Activated T-helper 2 cell treated with anti-CD3 and anti-CD28 coated beads, Interferon-gamma antibody, Interleukin-2, Interleukin-4, amounts not matched to agents 10 μg/mL and 5 μg/mL and 100 μg/mL, durations not matched to agents 14 hours and 24 hours and 36 hours (primary cell): ENCODE measurements at regions not wholly inside any gene's neighbourhood (a gene's known extent, or its start where the extent isn't known, plus 50 kb on each side); places are given as distances from the start of the nearest gene placed in this dataset.
"Not testable (repeated sequence)": the region's sequence is repeated elsewhere in the genome, so short reads cannot be mapped to it uniquely, and the experiment has no call there.

Source experiments
- DNase-seq: peaks from one replicate; pipeline ENCODE4 v3.0.0; 2021; ENCODE audit warnings: low spot score
- H3K27ac Mint-ChIP-seq: one replicate; pipeline ENCODE4 v1.8.0; 2021; ENCODE audit warnings: mixed read lengths
- H3K27me3 Mint-ChIP-seq: one replicate; pipeline ENCODE4 v1.8.0; 2021; ENCODE audit warnings: low read depth, mixed read lengths
- H3K36me3 Mint-ChIP-seq: one replicate; pipeline ENCODE4 v1.8.0; 2021; ENCODE audit warnings: low read depth, mixed read lengths
- H3K4me1 Mint-ChIP-seq: one replicate; pipeline ENCODE4 v1.8.0; 2021; ENCODE audit warnings: low read depth, mixed read lengths
- H3K4me3 Mint-ChIP-seq: one replicate; pipeline ENCODE4 v1.8.0; 2021; ENCODE audit warnings: low read depth, mild to moderate bottlenecking, moderate library complexity, mixed read lengths
- H3K9me3 Mint-ChIP-seq: one replicate; pipeline ENCODE4 v1.8.0; 2021; ENCODE audit warnings: mixed read lengths
- intact Hi-C: fragments of 100-400 bp; cut with micrococcal nuclease; formaldehyde crosslinking; loops from one replicate; pipeline ENCODE4 v1.15.1; 2023

DNA sequence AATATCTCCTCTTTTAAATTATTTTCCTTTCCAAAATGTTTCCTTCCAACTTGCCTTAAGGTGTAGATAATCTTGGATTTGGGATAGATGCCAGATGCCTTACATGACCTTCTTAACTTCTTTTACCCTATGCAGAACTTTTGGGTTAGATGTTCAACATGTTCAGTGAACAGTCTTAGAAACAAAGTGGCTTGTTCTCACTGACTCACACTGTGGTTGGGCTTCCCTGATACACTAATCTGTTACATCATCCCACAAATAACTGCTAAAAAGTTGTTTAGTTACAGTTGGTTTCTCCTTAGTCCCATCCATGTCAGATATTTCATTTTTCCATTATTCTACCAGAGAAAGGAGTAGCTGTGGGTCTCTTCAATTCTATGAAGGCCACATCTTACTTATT, 2638.2 kb downstream of the PCDH9 start:
- Mint-ChIP-seq H3K36me3 (no peaks in the 10 kb centered on the region), H3K4me1 (no peaks in the 10 kb centered on the region), H3K27ac (no peak overlapping the region), H3K27me3 (no peaks in the 10 kb centered on the region), H3K9me3 (peaks cover 33% of the 10 kb centered on the region), H3K4me3 (no peak overlapping the region)
- no peak for DNase-seq
- intact Hi-C loops: no loop called here

DNA sequence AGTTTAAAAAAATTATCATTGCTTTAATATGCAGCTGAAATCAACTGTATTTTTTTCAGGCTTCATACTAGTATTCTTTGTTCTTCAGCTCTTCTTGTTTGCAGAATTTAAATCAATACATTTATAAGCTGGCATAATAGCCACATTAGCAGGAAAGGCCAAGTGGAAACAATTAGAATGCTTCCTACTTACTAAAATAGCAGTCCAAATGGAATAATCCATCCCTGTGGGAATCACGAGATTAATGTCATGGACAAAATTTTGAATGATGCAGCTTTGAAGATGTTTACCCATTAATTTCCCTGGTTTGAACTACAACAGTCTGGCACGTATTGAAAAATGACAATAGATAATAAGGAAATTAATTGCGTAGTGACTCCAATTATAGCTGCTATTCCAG, 2650.8 kb downstream of the PCDH9 start:
- intact Hi-C loops: no loop called here

GRCh38 chr13:64568748-64569147, 2661.4 kb downstream of the PCDH9 start:
- DNase-seq: no peak
- Mint-ChIP-seq H3K27ac (no peak overlapping the region), H3K4me3 (no peak overlapping the region), H3K36me3 (no peaks in the 10 kb centered on the region), H3K27me3 (no peaks in the 10 kb centered on the region), H3K4me1 (no peaks in the 10 kb centered on the region), H3K9me3 (peaks cover 53% of the 10 kb centered on the region)
- intact Hi-C loops: no loop called here

More for the DNA sequence above, 2650.8 kb downstream of the PCDH9 start:
- no peak for DNase-seq
- Mint-ChIP-seq H3K27me3 (no peaks in the 10 kb centered on the region), H3K4me1 (no peaks in the 10 kb centered on the region), H3K4me3 (no peak overlapping the region), H3K9me3 (peaks cover 40% of the 10 kb centered on the region), H3K27ac (no peak overlapping the region), H3K36me3 (no peaks in the 10 kb centered on the region)

DNA sequence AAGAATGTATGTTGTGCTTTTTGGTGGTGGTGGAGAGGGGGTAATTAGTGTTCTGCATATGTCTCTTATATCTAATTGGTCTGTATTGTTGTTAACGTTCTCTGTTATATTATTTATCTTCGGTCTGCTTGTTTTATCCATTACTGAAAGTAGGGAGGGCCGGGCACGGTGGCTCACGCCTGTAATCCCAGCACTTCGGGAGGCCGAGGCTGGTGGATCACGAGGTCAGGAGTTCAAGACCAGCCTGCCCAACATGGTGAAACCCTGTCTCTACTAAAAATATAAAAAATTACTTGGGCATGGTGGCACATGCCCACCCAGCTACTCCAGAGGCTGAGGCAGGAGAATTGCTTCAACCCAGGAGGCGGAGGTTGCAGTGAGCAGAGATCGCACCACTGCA, 2672.1 kb downstream of the PCDH9 start:
- DNase-seq, H3K4me1 Mint-ChIP-seq, H3K27me3 Mint-ChIP-seq, H3K36me3 Mint-ChIP-seq, H3K4me3 Mint-ChIP-seq, H3K27ac Mint-ChIP-seq, intact Hi-C loops: not testable (repeated sequence)
- peaks cover 36% of the 10 kb centered on the region for H3K9me3 Mint-ChIP-seq

- H3K9me3 Mint-ChIP-seq: peaks cover 32% of the 10 kb centered on the region
- intact Hi-C loops: no loop called here
- no peaks in the 10 kb centered on the region for H3K36me3 Mint-ChIP-seq
- H3K27ac Mint-ChIP-seq: no peak overlapping the region
- H3K4me1 Mint-ChIP-seq: no peaks in the 10 kb centered on the region
- H3K4me3 Mint-ChIP-seq: no peak overlapping the region
- H3K27me3 Mint-ChIP-seq: no peaks in the 10 kb centered on the region
- no peak for DNase-seq
These were observed 2673.8 kb downstream of the PCDH9 start for GRCh38 chr13:64556376-64556775.

DNA sequence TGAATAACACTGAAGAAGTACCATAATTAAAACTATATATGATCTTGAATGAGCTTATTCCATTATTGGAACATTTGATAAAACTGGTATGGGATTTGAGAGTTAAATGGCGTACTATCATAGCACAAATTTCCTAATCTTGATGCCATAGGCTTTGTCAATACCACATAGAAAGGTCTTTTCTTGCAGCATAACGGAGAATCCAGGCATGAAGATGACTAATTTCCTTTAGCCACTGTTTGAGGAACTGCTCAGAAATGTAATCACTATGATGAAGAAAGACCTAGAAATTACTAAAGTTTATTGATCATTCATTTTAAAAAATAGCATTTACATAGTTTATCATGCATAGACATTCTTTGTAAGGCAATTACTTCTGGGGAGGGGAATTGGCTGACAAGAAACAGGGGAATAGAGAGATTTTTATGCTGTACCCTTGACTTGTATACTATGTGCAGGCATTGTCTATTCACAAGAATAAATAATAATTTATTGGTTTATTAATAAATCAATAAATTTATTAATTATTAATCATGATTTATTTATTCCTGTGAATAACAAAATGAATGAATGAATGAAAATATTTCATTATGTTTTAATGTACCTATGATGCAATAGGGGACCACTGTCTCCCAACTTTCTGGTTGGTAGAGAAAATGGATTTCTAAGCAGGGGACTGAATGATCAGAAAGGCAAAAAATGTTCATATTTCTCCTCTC, 2676.6 kb downstream of the PCDH9 start:
- no peak for DNase-seq
- H3K4me3 Mint-ChIP-seq: no peak overlapping the region
- no peaks in the 10 kb centered on the region for H3K36me3 Mint-ChIP-seq
- intact Hi-C loops: no loop called here
- no peak overlapping the region for H3K27ac Mint-ChIP-seq
- peaks cover 36% of the 10 kb centered on the region for H3K9me3 Mint-ChIP-seq
- H3K4me1 Mint-ChIP-seq: no peaks in the 10 kb centered on the region
- H3K27me3 Mint-ChIP-seq: no peaks in the 10 kb centered on the region

GRCh38 chr13:64551755-64552154, 2678.4 kb downstream of the PCDH9 start:
- Mint-ChIP-seq H3K4me3 (no peak overlapping the region), H3K27me3 (no peaks in the 10 kb centered on the region), H3K9me3 (peaks cover 32% of the 10 kb centered on the region), H3K4me1 (no peaks in the 10 kb centered on the region), H3K36me3 (no peaks in the 10 kb centered on the region), H3K27ac (no peak overlapping the region)
- intact Hi-C loops: no loop called here
- DNase-seq: no peak

DNA sequence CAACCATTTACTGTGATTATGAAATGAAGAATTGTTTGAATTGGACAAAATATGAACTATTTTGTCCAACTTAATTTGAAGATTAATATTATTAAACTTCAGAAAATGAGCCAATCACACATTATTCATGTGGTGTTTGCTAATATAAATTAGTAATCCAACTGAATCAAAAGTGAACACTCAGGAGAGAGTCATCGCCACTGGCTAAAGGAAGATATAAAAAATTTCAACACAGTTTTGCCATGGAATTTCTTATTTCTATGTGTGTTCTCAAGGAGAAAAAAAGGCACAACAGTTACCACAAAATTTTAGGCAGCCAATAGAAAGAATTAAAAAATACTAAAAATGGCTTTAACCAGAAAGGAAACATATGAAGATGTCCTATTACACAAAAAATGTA, 2683.8 kb downstream of the PCDH9 start:
- no peaks in the 10 kb centered on the region for H3K27me3 Mint-ChIP-seq
- no peak overlapping the region for H3K4me3 Mint-ChIP-seq
- no peak for DNase-seq
- intact Hi-C loops: no loop called here
- H3K9me3 Mint-ChIP-seq: peaks cover 30% of the 10 kb centered on the region
- H3K36me3 Mint-ChIP-seq: no peaks in the 10 kb centered on the region
- H3K27ac Mint-ChIP-seq: no peak overlapping the region
- H3K4me1 Mint-ChIP-seq: no peaks in the 10 kb centered on the region

- Mint-ChIP-seq H3K4me3 (no peak overlapping the region), H3K27ac (no peak overlapping the region), H3K9me3 (peaks cover 10% of the 10 kb centered on the region), H3K4me1 (no peaks in the 10 kb centered on the region), H3K27me3 (no peaks in the 10 kb centered on the region), H3K36me3 (no peaks in the 10 kb centered on the region)
- no peak for DNase-seq
- intact Hi-C loops: no loop called here
These were observed 2689.2 kb downstream of the PCDH9 start for GRCh38 chr13:64540976-64541375.

GRCh38 chr13:64540468-64540867, 2689.7 kb downstream of the PCDH9 start:
- Mint-ChIP-seq H3K4me3 (no peak overlapping the region), H3K36me3 (no peaks in the 10 kb centered on the region), H3K27me3 (no peaks in the 10 kb centered on the region), H3K27ac (no peak overlapping the region), H3K9me3 (peaks cover 10% of the 10 kb centered on the region), H3K4me1 (no peaks in the 10 kb centered on the region)
- DNase-seq: no peak
- intact Hi-C loops: no loop called here

DNA sequence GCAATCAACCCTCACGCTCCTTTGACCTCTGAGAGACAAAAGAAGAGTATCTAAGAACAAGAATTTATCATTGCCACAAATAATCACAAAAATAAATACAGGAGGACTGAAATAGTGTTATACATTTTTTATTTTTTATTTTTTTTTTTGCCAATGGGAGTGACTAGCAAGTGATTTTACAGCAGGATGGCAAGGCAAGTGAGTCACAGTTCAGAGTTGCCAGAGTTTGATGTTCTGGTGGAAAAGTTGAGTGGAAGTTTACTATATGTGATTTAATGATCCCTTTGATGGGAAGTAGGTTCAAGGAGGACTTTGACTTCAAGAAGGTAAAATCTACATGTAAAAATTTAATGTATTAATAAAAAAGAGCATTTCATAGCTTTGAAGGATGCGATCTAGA, 2691.4 kb downstream of the PCDH9 start:
- DNase-seq: no peak
- no peaks in the 10 kb centered on the region for H3K27me3 Mint-ChIP-seq
- H3K4me1 Mint-ChIP-seq: no peaks in the 10 kb centered on the region
- no peak overlapping the region for H3K27ac Mint-ChIP-seq
- peaks cover 10% of the 10 kb centered on the region for H3K9me3 Mint-ChIP-seq
- no peak overlapping the region for H3K4me3 Mint-ChIP-seq
- intact Hi-C loops: no loop called here
- no peaks in the 10 kb centered on the region for H3K36me3 Mint-ChIP-seq

DNA sequence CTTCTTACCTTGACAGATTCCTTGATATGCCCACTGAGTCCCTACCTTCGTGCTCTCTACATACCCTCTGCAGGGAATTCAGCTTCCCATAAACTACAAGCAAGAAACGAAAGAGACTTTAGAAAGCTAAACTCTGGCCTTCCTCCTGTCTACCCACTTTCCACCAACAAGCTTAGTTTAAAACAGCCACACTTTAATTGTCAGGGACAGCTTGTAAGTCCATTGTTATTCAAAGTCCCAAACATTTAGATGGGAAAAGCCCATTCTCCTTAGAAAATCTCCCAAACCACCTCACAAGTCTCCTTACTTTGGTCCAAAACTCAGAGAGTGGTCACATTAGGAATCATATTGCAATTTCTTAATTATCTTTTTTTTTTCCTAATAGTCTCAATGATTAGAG, 2695.8 kb downstream of the PCDH9 start:
- Mint-ChIP-seq H3K27me3 (no peaks in the 10 kb centered on the region), H3K4me3 (no peak overlapping the region), H3K9me3 (peaks cover 7% of the 10 kb centered on the region), H3K4me1 (no peaks in the 10 kb centered on the region), H3K36me3 (no peaks in the 10 kb centered on the region), H3K27ac (no peak overlapping the region)
- intact Hi-C loops: no loop called here
- no peak for DNase-seq

DNA sequence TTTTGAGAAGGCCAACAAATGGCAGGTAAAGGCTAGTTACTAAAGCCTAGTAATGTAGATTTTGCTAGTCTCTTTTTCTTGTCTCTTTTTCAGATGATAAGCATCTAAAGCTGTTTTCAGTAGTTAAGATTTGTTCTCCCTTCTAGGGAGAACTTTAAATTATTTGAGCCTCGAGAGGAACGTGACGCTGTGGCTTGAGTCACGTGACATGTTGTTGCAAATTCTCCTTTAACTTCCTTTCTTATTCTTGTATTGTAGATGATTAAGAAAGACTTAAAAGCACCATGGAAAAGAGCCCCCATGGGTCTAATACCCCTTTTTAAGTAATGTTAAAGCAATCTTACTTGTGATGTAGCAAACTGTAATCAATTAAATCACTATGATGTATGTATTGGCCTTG, 2698.7 kb downstream of the PCDH9 start:
- intact Hi-C loops: no loop called here
- H3K9me3 Mint-ChIP-seq: peaks cover 7% of the 10 kb centered on the region
- H3K27me3 Mint-ChIP-seq: no peaks in the 10 kb centered on the region
- no peak for DNase-seq
- no peaks in the 10 kb centered on the region for H3K4me1 Mint-ChIP-seq
- H3K36me3 Mint-ChIP-seq: no peaks in the 10 kb centered on the region
- H3K27ac Mint-ChIP-seq: no peak overlapping the region
- H3K4me3 Mint-ChIP-seq: no peak overlapping the region
